HG02884 (cell line): ENCODE measurements at regions not wholly inside any gene's neighbourhood (a gene's known extent, or its start where the extent isn't known, plus 50 kb on each side); places are given as distances from the start of the nearest gene placed in this dataset.

ENCODE experiments used
- ATAC-seq: cut with Tn5 transposase; IDR thresholded peaks from one replicate; pipeline ENCODE4 v1.9.1; 2021; ENCODE audit warnings: mild to moderate bottlenecking, moderate library complexity; ENCODE audit not compliant: unreplicated experiment

- no peak for ATAC-seq
Measured at GRCh38 chr12:84691266-84691665, 221.3 kb downstream of the SLC6A15 start.

DNA sequence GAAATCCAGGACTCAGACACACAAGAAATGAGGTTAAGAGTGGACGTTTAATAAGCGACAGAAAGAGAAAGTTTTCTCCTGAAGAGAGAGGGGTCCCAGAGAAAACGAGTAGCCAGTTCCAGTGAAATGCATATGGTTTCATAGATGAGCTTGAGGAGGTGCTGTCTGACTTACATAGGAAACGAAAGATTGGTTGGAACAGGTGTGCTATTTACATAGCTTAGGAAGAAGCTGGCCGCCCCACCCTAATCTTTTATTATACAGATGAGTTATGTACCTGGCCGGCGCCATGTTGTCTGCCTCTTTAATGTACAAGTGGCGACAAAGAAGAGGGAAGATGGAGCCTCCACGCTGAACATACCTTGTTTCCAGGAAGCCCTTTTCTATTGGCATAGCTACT lies 223.0 kb downstream of the SLC6A15 start:
- no peak for ATAC-seq

- ATAC-seq = no peak
Measured at GRCh38 chr12:84685379-84685778, 227.2 kb downstream of the SLC6A15 start.

DNA sequence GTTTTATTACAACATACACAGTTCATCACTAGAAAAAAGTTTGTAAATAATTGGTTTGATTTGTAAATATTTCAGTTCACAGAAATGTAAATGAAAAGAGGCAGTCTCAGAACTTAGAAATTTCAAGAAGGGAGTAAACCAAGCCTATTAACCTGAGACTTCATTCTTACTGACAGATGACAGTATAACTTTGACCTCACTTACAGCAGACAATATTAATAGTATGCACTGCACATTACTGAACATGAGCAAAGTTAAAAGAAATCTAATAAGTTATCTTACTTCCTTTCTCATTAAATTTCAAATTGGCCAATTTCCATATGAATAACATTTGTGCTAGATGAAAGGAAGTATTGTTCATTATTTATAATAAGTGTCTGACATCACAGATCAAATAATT lies 235.8 kb downstream of the SLC6A15 start:
- no peak for ATAC-seq

- ATAC-seq = no peak
Measured at GRCh38 chr12:84661786-84662185, 250.8 kb downstream of the SLC6A15 start.

DNA sequence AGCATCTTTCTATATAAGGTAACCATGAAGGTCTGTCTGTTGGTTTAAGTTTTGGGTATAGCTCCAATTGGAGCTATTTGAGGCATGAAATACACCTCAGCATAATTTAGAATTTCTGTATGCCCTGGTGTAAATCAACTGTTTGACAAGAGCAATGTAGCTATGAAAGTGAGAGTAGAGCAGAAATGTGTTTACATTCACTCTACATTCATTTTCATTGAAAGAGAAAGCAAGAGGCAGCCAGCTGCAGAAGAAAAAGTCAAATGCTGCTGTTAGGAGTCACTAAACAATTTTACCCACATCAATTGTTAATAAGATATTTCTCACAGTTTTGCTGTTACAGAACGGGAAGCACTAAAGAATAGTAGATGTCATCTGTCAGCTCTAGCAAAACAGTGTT lies 252.5 kb downstream of the SLC6A15 start:
- no peak for ATAC-seq

DNA sequence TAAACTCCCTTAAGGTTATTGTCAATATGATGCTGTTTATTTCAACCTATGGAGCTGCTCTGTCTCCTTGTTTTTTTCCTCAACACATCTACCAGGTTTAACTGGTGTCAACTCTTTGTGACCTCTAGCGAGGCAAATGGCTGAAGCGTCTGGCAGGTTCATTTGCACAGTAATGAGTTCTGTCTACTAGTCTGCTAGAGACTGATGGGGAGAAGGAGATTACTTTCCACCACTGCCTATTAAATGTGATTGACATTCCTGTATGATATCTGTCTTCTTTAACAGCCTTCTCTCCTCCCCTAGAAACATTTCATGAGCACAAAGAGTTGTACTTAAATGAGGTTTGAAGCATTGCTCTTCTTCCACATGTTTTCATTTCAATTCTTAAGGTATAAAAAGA lies 253.7 kb downstream of the SLC6A15 start:
- no peak for ATAC-seq

- no peak for ATAC-seq
Measured at GRCh38 chr12:84656705-84657104, 255.9 kb downstream of the SLC6A15 start.

DNA sequence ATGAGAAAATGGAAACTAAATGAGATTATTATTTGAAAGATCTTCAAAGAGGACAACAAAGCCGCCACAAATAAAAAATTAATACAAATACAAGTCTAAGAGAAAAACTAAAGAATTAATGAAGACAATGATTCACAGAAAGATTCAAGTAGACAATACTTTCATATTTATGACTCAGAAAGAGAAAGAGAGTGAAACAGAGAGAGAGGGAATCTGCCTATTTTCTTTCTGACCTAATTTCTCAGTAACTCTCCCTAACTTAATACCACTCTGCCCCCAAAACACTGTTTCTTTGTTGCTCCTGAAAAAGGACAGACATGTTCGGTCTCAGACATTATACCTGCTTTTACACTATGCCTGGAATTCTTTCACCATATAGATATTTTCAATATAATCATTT lies 259.1 kb downstream of the SLC6A15 start:
- no peak for ATAC-seq

GRCh38 chr12:84648425-84648824 lies 264.2 kb downstream of the SLC6A15 start:
- ATAC-seq = no peak

- ATAC-seq = no peak
Measured at GRCh38 chr12:84644908-84645307, 267.7 kb downstream of the SLC6A15 start.

- no peak for ATAC-seq
Measured at GRCh38 chr12:84643993-84644392, 268.6 kb downstream of the SLC6A15 start.

DNA sequence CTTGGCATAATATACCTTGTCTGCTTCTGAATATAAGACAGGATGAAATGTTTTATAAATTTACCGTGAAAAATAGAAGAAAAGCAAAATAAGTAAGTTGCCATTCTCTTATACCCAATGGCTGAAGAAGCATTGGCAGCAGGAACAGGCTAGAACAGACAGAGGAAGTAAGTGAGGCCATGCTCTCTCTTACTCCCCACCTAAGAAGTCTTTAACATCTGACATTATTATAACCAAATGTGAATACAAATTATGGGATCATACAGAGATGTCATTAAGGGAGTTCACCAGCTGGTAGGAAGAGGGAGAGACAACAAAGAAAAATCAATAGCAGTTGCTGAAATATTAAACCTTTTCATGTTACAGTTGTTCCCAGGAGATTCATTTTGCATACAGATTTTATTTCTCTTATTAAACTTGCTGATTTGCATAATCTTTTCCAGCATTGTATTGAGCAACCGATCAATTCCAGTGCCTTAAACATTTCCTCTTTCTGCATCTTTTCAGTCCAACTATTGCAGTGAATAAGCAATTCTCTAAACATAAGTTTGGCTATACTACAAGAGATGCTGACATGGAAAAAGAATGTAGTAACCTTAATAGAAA lies 270.6 kb downstream of the SLC6A15 start:
- no peak for ATAC-seq

DNA sequence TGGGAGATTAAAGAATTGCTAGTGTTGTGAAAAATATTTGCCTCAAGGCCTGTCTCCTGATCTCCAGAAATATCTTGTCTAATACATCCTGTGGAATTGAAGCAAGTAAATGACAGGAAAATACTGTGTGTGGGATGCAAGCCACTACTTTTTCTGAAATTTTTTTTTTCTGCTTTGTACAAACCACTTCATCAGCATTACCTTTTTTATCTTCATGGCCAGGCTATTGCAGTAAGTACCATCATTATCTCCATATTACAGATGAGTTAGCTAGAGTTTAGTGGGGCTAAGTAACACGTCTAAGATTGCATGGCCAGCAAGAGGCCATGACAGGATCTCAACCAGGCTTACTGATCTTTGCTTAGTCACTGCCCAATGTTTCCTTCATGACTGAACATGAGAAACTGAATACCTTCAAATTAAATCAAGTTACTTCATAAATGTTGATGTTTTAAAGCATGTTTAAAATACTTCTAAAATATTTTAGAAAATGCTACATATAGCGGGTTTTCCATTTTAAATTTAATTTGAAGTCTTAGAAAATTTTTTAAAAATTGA lies 273.7 kb downstream of the SLC6A15 start:
- no peak for ATAC-seq

- ATAC-seq = no peak
Measured at GRCh38 chr12:84637926-84638325, 274.7 kb downstream of the SLC6A15 start.

DNA sequence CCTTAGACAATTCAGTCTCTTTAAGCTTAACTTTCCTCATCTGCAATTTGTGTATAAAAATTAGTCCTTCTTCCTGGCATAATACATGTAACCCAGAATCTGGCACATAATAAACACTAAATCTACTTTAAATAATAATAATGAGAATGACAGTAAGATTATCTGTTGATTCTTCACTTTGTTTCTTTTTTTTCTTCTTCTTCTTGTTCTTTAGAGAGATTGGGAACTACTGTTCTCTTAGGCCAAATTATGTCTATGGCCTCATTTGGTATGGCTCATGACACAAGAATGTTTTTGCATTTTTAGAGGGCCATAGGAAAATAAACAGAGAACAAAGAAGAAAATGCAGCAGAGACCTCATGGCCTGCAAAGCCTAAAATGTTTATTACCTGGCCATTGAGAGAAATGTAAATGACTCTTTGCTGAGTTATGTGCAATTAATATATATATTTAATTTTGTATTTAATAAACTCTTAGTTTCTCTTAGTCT lies 275.8 kb downstream of the SLC6A15 start:
- ATAC-seq = no peak

GRCh38 chr12:84634526-84634925 lies 278.1 kb downstream of the SLC6A15 start:
- no peak for ATAC-seq

GRCh38 chr12:84632556-84632955 lies 280.0 kb downstream of the SLC6A15 start:
- ATAC-seq = no peak

DNA sequence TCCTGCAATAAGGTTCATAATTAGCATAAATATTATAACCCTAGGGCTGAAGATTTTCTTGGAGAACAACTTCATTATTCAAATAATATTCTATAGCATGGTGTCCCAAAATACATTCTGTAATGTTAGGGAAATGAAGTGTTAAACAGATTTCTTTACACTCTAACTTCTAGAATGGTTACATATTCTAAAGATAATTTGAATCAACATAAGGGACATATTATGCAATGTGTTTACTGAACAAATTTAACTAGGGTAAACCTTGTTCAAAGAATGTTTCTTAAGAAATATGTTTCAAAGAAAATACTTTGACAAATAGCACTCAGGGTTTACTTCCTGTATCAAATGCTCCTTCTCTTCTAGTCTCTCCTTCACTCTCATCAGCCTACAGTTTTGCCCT lies 281.6 kb downstream of the SLC6A15 start:
- ATAC-seq = no peak

GRCh38 chr12:84627593-84627992 lies 285.0 kb downstream of the SLC6A15 start:
- no peak for ATAC-seq

DNA sequence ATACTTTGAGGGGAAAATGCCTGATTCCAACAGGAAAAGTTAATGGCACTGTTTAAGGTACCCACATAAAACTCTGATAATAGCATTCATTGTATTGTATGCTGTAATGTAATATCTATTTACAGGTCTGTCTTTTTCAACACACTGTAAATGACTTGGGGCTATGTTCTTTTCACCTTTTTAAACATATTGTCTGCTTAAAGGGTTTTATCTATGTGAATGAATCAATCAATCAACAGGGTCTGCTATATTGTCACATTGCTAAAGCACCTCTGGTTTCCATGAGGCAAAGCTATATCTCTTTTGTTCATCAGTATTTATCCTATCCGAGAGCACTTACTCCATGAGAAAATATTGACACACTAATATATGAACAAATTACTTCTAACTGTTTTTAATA lies 288.0 kb downstream of the SLC6A15 start:
- no peak for ATAC-seq

DNA sequence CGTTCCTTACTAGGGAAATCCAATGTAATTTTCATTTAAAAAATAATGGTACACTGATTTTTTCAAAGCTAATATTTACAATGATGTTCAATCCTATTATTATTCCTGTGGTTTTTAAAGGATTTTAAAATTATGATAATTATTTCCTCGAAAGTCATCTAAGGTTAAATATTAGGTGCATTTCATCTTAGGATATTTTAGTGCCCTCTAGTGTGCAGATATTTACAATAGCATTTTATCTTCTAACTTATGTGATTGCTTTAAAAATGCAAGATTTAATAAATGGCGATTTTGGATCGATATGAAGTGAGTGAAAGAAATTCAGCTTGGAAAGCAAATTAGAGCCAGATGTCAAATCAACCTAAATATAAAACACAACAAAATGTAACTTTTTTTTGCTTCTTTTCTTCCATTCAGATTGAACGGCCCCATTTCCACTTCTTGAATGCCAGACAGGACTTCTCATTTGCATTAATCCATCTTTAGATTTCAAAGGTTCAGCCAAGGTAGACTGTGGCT lies 293.5 kb downstream of the SLC6A15 start:
- ATAC-seq = no peak
